CD14-positive monocyte (primary cell): ENCODE measurements at regions not wholly inside any gene's neighbourhood (a gene's known extent, or its start where the extent isn't known, plus 50 kb on each side); places are given as distances from the start of the nearest gene placed in this dataset.

Experiments used
- DNase-seq, 3 donors: peaks; one replicate each; pipeline ENCODE4 v3.0.0-alpha.2; 2011 to 2022
- H2AFZ ChIP-seq: 2 replicates; pipeline ENCODE4 v1.6.0; 2012; ENCODE audit warnings: mild to moderate bottlenecking, low read depth, low read length, inconsistent platforms; ENCODE audit not compliant: insufficient read depth, poor library complexity, severe bottlenecking
- H3K27ac ChIP-seq, 2 donors: 1 replicate in 1 of 2; 2 replicates in 1 of 2; pipeline ENCODE4 v1.5.1; 2012 to 2013; ENCODE audit warnings: low read length in 2 of 2, control low read depth in 1 of 2, inconsistent platforms in 1 of 2, low read depth in 1 of 2, mild to moderate bottlenecking in 1 of 2
- H3K27me3 ChIP-seq, 2 donors: one replicate each; pipeline versions ENCODE4 v1.6.0 to v1.6.1; 2011 to 2013; ENCODE audit warnings: low read length in 2 of 2; ENCODE audit not compliant: control insufficient read depth in 2 of 2, insufficient read depth in 2 of 2
- H3K36me3 ChIP-seq, 2 donors: replicated peaks in 1 of 2; 1 replicate in 1 of 2; 2 replicates in 1 of 2; pipeline versions ENCODE4 v1.5.1 to v1.6.1; 2012 to 2013; ENCODE audit warnings: low read length in 2 of 2, control low read depth in 1 of 2, inconsistent platforms in 1 of 2, mild to moderate bottlenecking in 1 of 2; ENCODE audit not compliant: insufficient read depth in 2 of 2, control insufficient read depth in 1 of 2
- H3K4me1 ChIP-seq, 2 donors: 1 replicate in 1 of 2; 2 replicates in 1 of 2; pipeline versions ENCODE4 v1.5.1 to v1.6.1; 2012 to 2013; ENCODE audit warnings: low read length in 2 of 2, control low read depth in 1 of 2, inconsistent platforms in 1 of 2, mild to moderate bottlenecking in 1 of 2, moderate library complexity in 1 of 2; ENCODE audit not compliant: insufficient read depth in 2 of 2, control insufficient read depth in 1 of 2
- H3K4me2 ChIP-seq: replicated peaks from 2 replicates; pipeline ENCODE3; 2012; ENCODE audit warnings: low read length, moderate library complexity, mild to moderate bottlenecking; ENCODE audit not compliant: poor library complexity, severe bottlenecking; ENCODE audit errors: extremely low read depth
- H3K4me3 ChIP-seq, 3 experiments: fragments of 200-600 bp in 1 of 3; sonication (generic) in 1 of 3; replicated peaks in 1 of 3; 1 replicate in 2 of 3; 2 replicates in 1 of 3; pipeline ENCODE4 v1.5.1; 2011 to 2013; ENCODE audit warnings: low read length in 3 of 3, mild to moderate bottlenecking in 3 of 3, control low read depth in 2 of 3, low read depth in 2 of 3, inconsistent platforms in 1 of 3, moderate library complexity in 1 of 3
- H3K79me2 ChIP-seq: 2 replicates; pipeline ENCODE4 v1.6.0; 2012; ENCODE audit warnings: mild to moderate bottlenecking, control low read depth, inconsistent platforms, low read length, moderate library complexity; ENCODE audit not compliant: insufficient read depth
- H3K9ac ChIP-seq: 2 replicates; pipeline ENCODE4 v1.6.0; 2017; ENCODE audit warnings: low read length, mild to moderate bottlenecking; ENCODE audit not compliant: insufficient read depth, poor library complexity, severe bottlenecking
- H3K9me3 ChIP-seq, 2 donors: replicated peaks in 1 of 2; 1 replicate in 1 of 2; 2 replicates in 1 of 2; pipeline versions ENCODE4 v1.5.1 to v1.6.1; 2012 to 2013; ENCODE audit warnings: low read length in 2 of 2, control low read depth in 1 of 2; ENCODE audit not compliant: control insufficient read depth in 1 of 2, insufficient read depth in 1 of 2
- H4K20me1 ChIP-seq: 2 replicates; pipeline ENCODE4 v1.6.0; 2012; ENCODE audit warnings: mild to moderate bottlenecking, low read length, control low read depth, moderate library complexity; ENCODE audit not compliant: insufficient read depth
- H3K27ac Mint-ChIP-seq, 7 donors: one replicate each; pipeline ENCODE4 v1.8.0; 2020; ENCODE audit warnings: mild to moderate bottlenecking in 7 of 7, mixed read lengths in 7 of 7, moderate library complexity in 6 of 7, inconsistent platforms in 2 of 7
- H3K27me3 Mint-ChIP-seq, 3 donors: one replicate each; pipeline ENCODE4 v1.8.0; 2021 to 2022; ENCODE audit warnings: low read depth in 3 of 3, mild to moderate bottlenecking in 3 of 3, mixed read lengths in 3 of 3, moderate library complexity in 3 of 3, inconsistent platforms in 1 of 3
- H3K36me3 Mint-ChIP-seq, 2 donors: one replicate each; pipeline ENCODE4 v1.8.0; 2020; ENCODE audit warnings: mixed read lengths in 2 of 2, inconsistent platforms in 1 of 2, mild to moderate bottlenecking in 1 of 2
- H3K4me1 Mint-ChIP-seq: one replicate; pipeline ENCODE4 v1.8.0; 2020; ENCODE audit warnings: mild to moderate bottlenecking, mixed read lengths
- H3K4me3 Mint-ChIP-seq, 2 donors: one replicate each; pipeline ENCODE4 v1.8.0; 2020; ENCODE audit warnings: mild to moderate bottlenecking in 2 of 2, mixed read lengths in 2 of 2, moderate library complexity in 1 of 2
- H3K9me3 Mint-ChIP-seq, 7 donors: one replicate each; pipeline ENCODE4 v1.8.0; 2020 to 2022; ENCODE audit warnings: mixed read lengths in 7 of 7, mild to moderate bottlenecking in 6 of 7, moderate library complexity in 6 of 7, inconsistent platforms in 2 of 7
- CTCF ChIP-seq: fragments of 200-600 bp; IDR thresholded peaks from one replicate; pipeline ENCODE4 v1.8.0; 2022; ENCODE audit warnings: antibody characterized with exemption, mild to moderate bottlenecking
- WGBS: methylation state at CpG from one replicate; pipeline ENCODE4 v1.1.5; 2013; ENCODE audit warnings: missing lambda C conversion rate; ENCODE audit not compliant: insufficient coverage; 5-methylcytosine and 5-hydroxymethylcytosine counted together
- intact Hi-C, 2 donors: fragments of 100-400 bp; cut with micrococcal nuclease; formaldehyde crosslinking; loops; one replicate each; pipeline versions ENCODE4 v1.15.0 to v1.15.1; 2023

- DNase-seq: no peak
- peaks cover 6% of the 10 kb centered on the region for H3K4me1 Mint-ChIP-seq
- Histone ChIP-seq H3K27ac (no peak overlapping the region), H3K9ac (no peak overlapping the region), H3K27me3 (no peaks in the 10 kb centered on the region), H4K20me1 (no peaks in the 10 kb centered on the region), H3K4me3 (no peak overlapping the region), H3K9me3 (no peaks in the 10 kb centered on the region), H3K36me3 (no peaks in the 10 kb centered on the region), H2AFZ (no peak overlapping the region), H3K79me2 (no peaks in the 10 kb centered on the region), H3K4me2 (no peak overlapping the region), H3K4me1 (no peaks in the 10 kb centered on the region)
- no peaks in the 10 kb centered on the region for H3K36me3 Mint-ChIP-seq
- 89% methylated on average over 2 of the region's 4 CpGs for WGBS
- H3K27me3 Mint-ChIP-seq: peaks cover 0 to 2% (median 0%) of the 10 kb centered on the region in 3 donors
- no peak for TF ChIP-seq CTCF
- H3K9me3 Mint-ChIP-seq: peaks cover 0 to 8% (median 0%) of the 10 kb centered on the region in 7 donors
- no peak overlapping the region for H3K4me3 Mint-ChIP-seq
- intact Hi-C loops: no loop called here
- H3K27ac Mint-ChIP-seq: no peak overlapping the region
Observed at GRCh38 chr4:166318810-166319525, 445.9 kb downstream of the TLL1 start.

GRCh38 chr4:166323250-166323649 lies 450.2 kb downstream of the TLL1 start:
- H3K9me3 ChIP-seq: no peaks in the 10 kb centered on the region

More at GRCh38 chr4:166323250-166323649, 450.2 kb downstream of the TLL1 start:
- no peak for DNase-seq
- no CpG with 5 or more reads among the region's 2 CpGs for WGBS
- peaks cover 0 to 10% (median 2%) of the 10 kb centered on the region in 7 donors for H3K9me3 Mint-ChIP-seq
- Histone ChIP-seq H3K36me3 (no peaks in the 10 kb centered on the region), H3K4me1 (no peaks in the 10 kb centered on the region), H3K9ac (no peak overlapping the region), H3K4me3 (no peak overlapping the region), H3K27me3 (no peaks in the 10 kb centered on the region), H2AFZ (no peak overlapping the region), H4K20me1 (no peaks in the 10 kb centered on the region), H3K27ac (no peak overlapping the region), H3K4me2 (no peak overlapping the region), H3K79me2 (no peaks in the 10 kb centered on the region)
- no peak overlapping the region for H3K4me3 Mint-ChIP-seq
- H3K36me3 Mint-ChIP-seq: no peaks in the 10 kb centered on the region
- TF ChIP-seq CTCF: no peak
- H3K27me3 Mint-ChIP-seq: peaks cover 0 to 2% (median 0%) of the 10 kb centered on the region in 3 donors
- peak overlapping the region in 1 of 7 donors; percentile 48 for H3K27ac Mint-ChIP-seq
- H3K4me1 Mint-ChIP-seq: peaks cover 6% of the 10 kb centered on the region
- intact Hi-C loops: no loop called here
